ENCODE measurements at regions not wholly inside any gene's neighbourhood (a gene's known extent, or its start where the extent isn't known, plus 50 kb on each side); places are given as distances from the start of the nearest gene placed in this dataset.
"Not testable (repeated sequence)": the region's sequence is repeated elsewhere in the genome, so short reads cannot be mapped to it uniquely, and the experiment has no call there.

- not testable (repeated sequence) for TF ChIP-seq EZH2 (IDR thresholded peaks at IDR 0.05; ENCODE audit: borderline replicate concordance, insufficient read depth, low read depth, low read length, poor library complexity, severe bottlenecking)
- TF ChIP-seq, protein P1, sequence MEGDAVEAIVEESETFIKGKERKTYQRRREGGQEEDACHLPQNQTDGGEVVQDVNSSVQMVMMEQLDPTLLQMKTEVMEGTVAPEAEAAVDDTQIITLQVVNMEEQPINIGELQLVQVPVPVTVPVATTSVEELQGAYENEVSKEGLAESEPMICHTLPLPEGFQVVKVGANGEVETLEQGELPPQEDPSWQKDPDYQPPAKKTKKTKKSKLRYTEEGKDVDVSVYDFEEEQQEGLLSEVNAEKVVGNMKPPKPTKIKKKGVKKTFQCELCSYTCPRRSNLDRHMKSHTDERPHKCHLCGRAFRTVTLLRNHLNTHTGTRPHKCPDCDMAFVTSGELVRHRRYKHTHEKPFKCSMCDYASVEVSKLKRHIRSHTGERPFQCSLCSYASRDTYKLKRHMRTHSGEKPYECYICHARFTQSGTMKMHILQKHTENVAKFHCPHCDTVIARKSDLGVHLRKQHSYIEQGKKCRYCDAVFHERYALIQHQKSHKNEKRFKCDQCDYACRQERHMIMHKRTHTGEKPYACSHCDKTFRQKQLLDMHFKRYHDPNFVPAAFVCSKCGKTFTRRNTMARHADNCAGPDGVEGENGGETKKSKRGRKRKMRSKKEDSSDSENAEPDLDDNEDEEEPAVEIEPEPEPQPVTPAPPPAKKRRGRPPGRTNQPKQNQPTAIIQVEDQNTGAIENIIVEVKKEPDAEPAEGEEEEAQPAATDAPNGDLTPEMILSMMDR (IDR thresholded peaks at IDR 0.05): not testable (repeated sequence)
Observed at GRCh38 chr1:37380546-37380945, 93.8 kb upstream of the ZC3H12A start.
